Glutamatergic neuron (in vitro differentiated cells): ENCODE measurements at regions not wholly inside any gene's neighbourhood (a gene's known extent, or its start where the extent isn't known, plus 50 kb on each side); places are given as distances from the start of the nearest gene placed in this dataset.

Experiments
- DNase-seq: peaks from one replicate; pipeline ENCODE4 v3.0.0; 2022
- H3K27ac Mint-ChIP-seq: one replicate; pipeline ENCODE4 v1.8.0; 2020; ENCODE audit warnings: mild to moderate bottlenecking, mixed read lengths, inconsistent platforms; ENCODE audit not compliant: unreplicated experiment
- H3K27me3 Mint-ChIP-seq: one replicate; pipeline ENCODE4 v1.8.0; 2020; ENCODE audit warnings: mild to moderate bottlenecking, moderate library complexity, mixed read lengths, inconsistent platforms; ENCODE audit not compliant: unreplicated experiment
- H3K36me3 Mint-ChIP-seq: one replicate; pipeline ENCODE4 v1.8.0; 2020; ENCODE audit warnings: mild to moderate bottlenecking, mixed read lengths, inconsistent platforms; ENCODE audit not compliant: unreplicated experiment
- H3K4me1 Mint-ChIP-seq: one replicate; pipeline ENCODE4 v1.8.0; 2020; ENCODE audit warnings: mild to moderate bottlenecking, low read depth, mixed read lengths, inconsistent platforms; ENCODE audit not compliant: unreplicated experiment
- H3K4me3 Mint-ChIP-seq: one replicate; pipeline ENCODE4 v1.8.0; 2020; ENCODE audit warnings: mild to moderate bottlenecking, mixed read lengths, inconsistent platforms; ENCODE audit not compliant: unreplicated experiment
- H3K9me3 Mint-ChIP-seq: one replicate; pipeline ENCODE4 v1.8.0; 2020; ENCODE audit warnings: mild to moderate bottlenecking, moderate library complexity, mixed read lengths, inconsistent platforms; ENCODE audit not compliant: unreplicated experiment
- CTCF ChIP-seq: fragments of 200-600 bp; sonication (generic); IDR thresholded peaks from one replicate; pipeline ENCODE4 v1.5.0; 2021; ENCODE audit not compliant: partially characterized antibody, unreplicated experiment

GRCh38 chr21:19874521-19874920 is 1123.7 kb upstream of the NCAM2 start:
- DNase-seq, result no peak
- no peaks in the 10 kb centered on the region for H3K36me3 Mint-ChIP-seq
- no peaks in the 10 kb centered on the region for H3K9me3 Mint-ChIP-seq
- no peaks in the 10 kb centered on the region for H3K27me3 Mint-ChIP-seq
- no peak overlapping the region for H3K4me3 Mint-ChIP-seq
- H3K27ac Mint-ChIP-seq, result no peak overlapping the region
- TF ChIP-seq CTCF, result no peak
- no peaks in the 10 kb centered on the region for H3K4me1 Mint-ChIP-seq

GRCh38 chr21:19878133-19878532 is 1120.1 kb upstream of the NCAM2 start:
- H3K4me1 Mint-ChIP-seq, result peaks cover 1% of the 10 kb centered on the region
- no peaks in the 10 kb centered on the region for H3K9me3 Mint-ChIP-seq

GRCh38 chr21:19899645-19900044 is 1098.6 kb upstream of the NCAM2 start:
- Mint-ChIP-seq H3K4me3 (no peak overlapping the region), H3K4me1 (no peaks in the 10 kb centered on the region), H3K27ac (no peak overlapping the region), H3K36me3 (no peaks in the 10 kb centered on the region), H3K9me3 (no peaks in the 10 kb centered on the region), H3K27me3 (no peaks in the 10 kb centered on the region)
- DNase-seq, result no peak
- TF ChIP-seq CTCF, result no peak

More at GRCh38 chr21:19878133-19878532, 1120.1 kb upstream of the NCAM2 start:
- Mint-ChIP-seq H3K4me3 (no peak overlapping the region), H3K27me3 (no peaks in the 10 kb centered on the region), H3K36me3 (no peaks in the 10 kb centered on the region), H3K27ac (no peak overlapping the region)
- DNase-seq, result no peak
- no peak for TF ChIP-seq CTCF

GRCh38 chr21:19900149-19900548 is 1098.1 kb upstream of the NCAM2 start:
- H3K4me3 Mint-ChIP-seq, result no peak overlapping the region
- H3K27ac Mint-ChIP-seq, result no peak overlapping the region
- no peaks in the 10 kb centered on the region for H3K4me1 Mint-ChIP-seq
- DNase-seq, result no peak
- H3K9me3 Mint-ChIP-seq, result no peaks in the 10 kb centered on the region
- TF ChIP-seq CTCF, result no peak
- H3K36me3 Mint-ChIP-seq, result no peaks in the 10 kb centered on the region
- no peaks in the 10 kb centered on the region for H3K27me3 Mint-ChIP-seq

GRCh38 chr21:19908390-19908789 is 1089.8 kb upstream of the NCAM2 start:
- Mint-ChIP-seq H3K4me3 (no peak overlapping the region), H3K36me3 (no peaks in the 10 kb centered on the region), H3K4me1 (no peaks in the 10 kb centered on the region), H3K27me3 (no peaks in the 10 kb centered on the region), H3K9me3 (no peaks in the 10 kb centered on the region), H3K27ac (no peak overlapping the region)
- DNase-seq, result no peak
- no peak for TF ChIP-seq CTCF
